GM18517 (cell line): ENCODE measurements at regions not wholly inside any gene's neighbourhood (a gene's known extent, or its start where the extent isn't known, plus 50 kb on each side); places are given as distances from the start of the nearest gene placed in this dataset.

Source experiments
- ATAC-seq: cut with Tn5 transposase; IDR thresholded peaks from one replicate; pipeline ENCODE4 v1.9.1; 2021; ENCODE audit warnings: mild to moderate bottlenecking, moderate library complexity; ENCODE audit not compliant: unreplicated experiment

GRCh38 chr6:82720992-82721391, 344.6 kb downstream of the UBE3D start:
- no peak for ATAC-seq

GRCh38 chr6:82735790-82736189, 329.9 kb downstream of the UBE3D start:
- no peak for ATAC-seq

GRCh38 chr6:82737965-82738364, 327.7 kb downstream of the UBE3D start:
- no peak for ATAC-seq

- no peak for ATAC-seq
Measured at GRCh38 chr6:82738773-82739172, 326.9 kb downstream of the UBE3D start.

- no peak for ATAC-seq
Measured at GRCh38 chr6:82739303-82739702, 326.3 kb downstream of the UBE3D start.

GRCh38 chr6:82740072-82740471, 325.6 kb downstream of the UBE3D start:
- ATAC-seq = no peak

GRCh38 chr6:82741325-82741995, 324.2 kb downstream of the UBE3D start:
- no peak for ATAC-seq

GRCh38 chr6:82741996-82742385, 323.6 kb downstream of the UBE3D start:
- no peak for ATAC-seq

- ATAC-seq = no peak
Measured at GRCh38 chr6:82744286-82745015, 321.2 kb downstream of the UBE3D start.

- ATAC-seq = no peak
Measured at GRCh38 chr6:82750556-82750955, 315.1 kb downstream of the UBE3D start.

- no peak for ATAC-seq
Measured at GRCh38 chr6:82751718-82752117, 313.9 kb downstream of the UBE3D start.

- no peak for ATAC-seq
Measured at GRCh38 chr6:82761674-82762345, 303.8 kb downstream of the UBE3D start.

GRCh38 chr6:82766476-82766875, 299.2 kb downstream of the UBE3D start:
- no peak for ATAC-seq

- no peak for ATAC-seq
Measured at GRCh38 chr6:82767037-82767436, 298.6 kb downstream of the UBE3D start.

GRCh38 chr6:82767447-82767846, 298.2 kb downstream of the UBE3D start:
- no peak for ATAC-seq

GRCh38 chr6:82772851-82773717, 292.6 kb downstream of the UBE3D start:
- no peak for ATAC-seq

- no peak for ATAC-seq
Measured at GRCh38 chr6:82775361-82775760, 290.3 kb downstream of the UBE3D start.

- ATAC-seq = no peak
Measured at GRCh38 chr6:82775981-82776380, 289.7 kb downstream of the UBE3D start.

GRCh38 chr6:82779041-82779440, 286.6 kb downstream of the UBE3D start:
- no peak for ATAC-seq

- ATAC-seq = no peak
Measured at GRCh38 chr6:82780334-82780733, 285.3 kb downstream of the UBE3D start.

GRCh38 chr6:82781620-82782204, 283.9 kb downstream of the UBE3D start:
- ATAC-seq = no peak
